Neural cell (in vitro differentiated cells): ENCODE measurements at regions not wholly inside any gene's neighbourhood (a gene's known extent, or its start where the extent isn't known, plus 50 kb on each side); places are given as distances from the start of the nearest gene placed in this dataset.

ENCODE experiments used
- EP300 ChIP-seq: fragments of 450-650 bp; conservative IDR thresholded peaks from 2 replicates; pipeline ENCODE4 v1.6.1; 2014; ENCODE audit warnings: antibody characterized with exemption, mild to moderate bottlenecking, moderate library complexity; ENCODE audit not compliant: poor library complexity, severe bottlenecking
- EZH2 ChIP-seq: fragments of 200-600, 300-800 bp; shearing (Covaris generic), sonication (generic); IDR thresholded peaks from 2 replicates; pipeline ENCODE4 v1.6.1; 2014; ENCODE audit warnings: antibody characterized with exemption, low read length, borderline replicate concordance, mild to moderate bottlenecking; ENCODE audit not compliant: insufficient read depth, poor library complexity, severe bottlenecking
- MXI1 ChIP-seq: fragments of 450-650 bp; conservative IDR thresholded peaks from 2 replicates; pipeline ENCODE4 v1.6.1; 2014; ENCODE audit warnings: antibody characterized with exemption, mild to moderate bottlenecking; ENCODE audit not compliant: poor library complexity, severe bottlenecking
- POLR2AphosphoS5 ChIP-seq: IDR thresholded peaks from 2 replicates; pipeline ENCODE4 v1.6.1; 2012
- RAD21 ChIP-seq: fragments of 450-650 bp; conservative IDR thresholded peaks from 2 replicates; pipeline ENCODE4 v1.6.1; 2014; ENCODE audit warnings: antibody characterized with exemption, mild to moderate bottlenecking, moderate library complexity
- TAF1 ChIP-seq: IDR thresholded peaks from 2 replicates; pipeline ENCODE4 v1.6.1; 2012; ENCODE audit warnings: low read depth
- TF ChIP-seq, protein P1 (sequence below): fragments of 450-650 bp; IDR thresholded peaks from 2 replicates; pipeline ENCODE4 v1.5.1; 2014; ENCODE audit warnings: antibody characterized with exemption, mild to moderate bottlenecking, moderate library complexity; ENCODE audit not compliant: poor library complexity, severe bottlenecking
- TF ChIP-seq, protein P2 (sequence below): IDR thresholded peaks from 2 replicates; pipeline ENCODE4 v1.6.1; 2012; ENCODE audit warnings: borderline replicate concordance

DNA sequence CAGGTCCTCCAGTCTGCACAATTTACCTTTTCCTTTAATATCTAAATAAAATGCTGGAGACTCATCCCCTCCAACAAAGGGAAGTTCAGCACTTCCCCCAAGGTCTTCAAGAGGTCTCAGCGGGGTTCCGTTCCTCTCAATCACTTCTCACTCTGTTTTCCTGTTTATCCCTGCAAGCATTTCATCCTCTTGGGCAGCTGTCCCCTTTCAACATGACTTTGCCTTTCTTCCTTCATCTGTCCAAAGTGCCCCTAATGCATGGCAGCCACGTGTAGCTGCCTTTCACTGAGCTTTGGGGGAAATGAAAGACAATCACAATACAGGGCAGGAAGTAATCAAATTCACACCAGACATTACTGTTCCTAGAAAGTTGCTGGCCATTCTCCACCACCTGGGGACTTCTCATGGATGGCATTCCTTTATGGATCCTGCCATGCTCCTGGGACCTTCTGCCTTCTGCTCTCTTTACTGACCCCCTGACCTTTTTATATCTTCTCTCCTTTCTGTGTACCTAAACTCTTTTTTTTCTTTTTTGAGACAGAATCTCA, 79.7 kb upstream of the USP9X start:
- TF ChIP-seq, protein P1, sequence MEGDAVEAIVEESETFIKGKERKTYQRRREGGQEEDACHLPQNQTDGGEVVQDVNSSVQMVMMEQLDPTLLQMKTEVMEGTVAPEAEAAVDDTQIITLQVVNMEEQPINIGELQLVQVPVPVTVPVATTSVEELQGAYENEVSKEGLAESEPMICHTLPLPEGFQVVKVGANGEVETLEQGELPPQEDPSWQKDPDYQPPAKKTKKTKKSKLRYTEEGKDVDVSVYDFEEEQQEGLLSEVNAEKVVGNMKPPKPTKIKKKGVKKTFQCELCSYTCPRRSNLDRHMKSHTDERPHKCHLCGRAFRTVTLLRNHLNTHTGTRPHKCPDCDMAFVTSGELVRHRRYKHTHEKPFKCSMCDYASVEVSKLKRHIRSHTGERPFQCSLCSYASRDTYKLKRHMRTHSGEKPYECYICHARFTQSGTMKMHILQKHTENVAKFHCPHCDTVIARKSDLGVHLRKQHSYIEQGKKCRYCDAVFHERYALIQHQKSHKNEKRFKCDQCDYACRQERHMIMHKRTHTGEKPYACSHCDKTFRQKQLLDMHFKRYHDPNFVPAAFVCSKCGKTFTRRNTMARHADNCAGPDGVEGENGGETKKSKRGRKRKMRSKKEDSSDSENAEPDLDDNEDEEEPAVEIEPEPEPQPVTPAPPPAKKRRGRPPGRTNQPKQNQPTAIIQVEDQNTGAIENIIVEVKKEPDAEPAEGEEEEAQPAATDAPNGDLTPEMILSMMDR, result no peak
- no peak for TF ChIP-seq EZH2
- TF ChIP-seq RAD21, result no peak
- TF ChIP-seq, protein P2, sequence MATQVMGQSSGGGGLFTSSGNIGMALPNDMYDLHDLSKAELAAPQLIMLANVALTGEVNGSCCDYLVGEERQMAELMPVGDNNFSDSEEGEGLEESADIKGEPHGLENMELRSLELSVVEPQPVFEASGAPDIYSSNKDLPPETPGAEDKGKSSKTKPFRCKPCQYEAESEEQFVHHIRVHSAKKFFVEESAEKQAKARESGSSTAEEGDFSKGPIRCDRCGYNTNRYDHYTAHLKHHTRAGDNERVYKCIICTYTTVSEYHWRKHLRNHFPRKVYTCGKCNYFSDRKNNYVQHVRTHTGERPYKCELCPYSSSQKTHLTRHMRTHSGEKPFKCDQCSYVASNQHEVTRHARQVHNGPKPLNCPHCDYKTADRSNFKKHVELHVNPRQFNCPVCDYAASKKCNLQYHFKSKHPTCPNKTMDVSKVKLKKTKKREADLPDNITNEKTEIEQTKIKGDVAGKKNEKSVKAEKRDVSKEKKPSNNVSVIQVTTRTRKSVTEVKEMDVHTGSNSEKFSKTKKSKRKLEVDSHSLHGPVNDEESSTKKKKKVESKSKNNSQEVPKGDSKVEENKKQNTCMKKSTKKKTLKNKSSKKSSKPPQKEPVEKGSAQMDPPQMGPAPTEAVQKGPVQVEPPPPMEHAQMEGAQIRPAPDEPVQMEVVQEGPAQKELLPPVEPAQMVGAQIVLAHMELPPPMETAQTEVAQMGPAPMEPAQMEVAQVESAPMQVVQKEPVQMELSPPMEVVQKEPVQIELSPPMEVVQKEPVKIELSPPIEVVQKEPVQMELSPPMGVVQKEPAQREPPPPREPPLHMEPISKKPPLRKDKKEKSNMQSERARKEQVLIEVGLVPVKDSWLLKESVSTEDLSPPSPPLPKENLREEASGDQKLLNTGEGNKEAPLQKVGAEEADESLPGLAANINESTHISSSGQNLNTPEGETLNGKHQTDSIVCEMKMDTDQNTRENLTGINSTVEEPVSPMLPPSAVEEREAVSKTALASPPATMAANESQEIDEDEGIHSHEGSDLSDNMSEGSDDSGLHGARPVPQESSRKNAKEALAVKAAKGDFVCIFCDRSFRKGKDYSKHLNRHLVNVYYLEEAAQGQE, result no peak
- no peak for TF ChIP-seq POLR2AphosphoS5
- TF ChIP-seq TAF1, result no peak
- TF ChIP-seq EP300, result no peak
- no peak for TF ChIP-seq MXI1
